AG10803 (cell line): ENCODE measurements at regions not wholly inside any gene's neighbourhood (a gene's known extent, or its start where the extent isn't known, plus 50 kb on each side); places are given as distances from the start of the nearest gene placed in this dataset.

Experiments used
- DNase-seq: peaks from one replicate; pipeline ENCODE4 v3.0.0; 2010; ENCODE audit warnings: low read depth
- H3K4me3 ChIP-seq: 2 replicates; pipeline ENCODE4 v1.5.1; 2011; ENCODE audit warnings: mild to moderate bottlenecking, low read length, control low read depth
- CTCF ChIP-seq: conservative IDR thresholded peaks from 2 replicates; pipeline ENCODE4 v1.5.1; 2011; ENCODE audit warnings: mild to moderate bottlenecking, low read length, control low read depth, inconsistent platforms

GRCh38 chr16:27123795-27124409, 57.2 kb downstream of the C16orf82 start:
- no peak for TF ChIP-seq CTCF
- no peak for DNase-seq
- no peak overlapping the region for H3K4me3 ChIP-seq

- TF ChIP-seq CTCF: no peak
- no peak overlapping the region for H3K4me3 ChIP-seq
- DNase-seq: peak; percentile 96
Measured at GRCh38 chr16:27127308-27127707, 60.6 kb downstream of the C16orf82 start.

- DNase-seq: peak; percentile 11
- H3K4me3 ChIP-seq: no peak overlapping the region
- TF ChIP-seq CTCF: no peak
Measured at GRCh38 chr16:27129401-27129800, 62.7 kb downstream of the C16orf82 start.

- no peak for TF ChIP-seq CTCF
- H3K4me3 ChIP-seq: no peak overlapping the region
- no peak for DNase-seq
Measured at GRCh38 chr16:27138257-27138656, 65.1 kb upstream of the KDM8 start.

GRCh38 chr16:27145630-27146029, 57.7 kb upstream of the KDM8 start:
- TF ChIP-seq CTCF: no peak
- no peak overlapping the region for H3K4me3 ChIP-seq
- DNase-seq: no peak

GRCh38 chr16:27149986-27150385, 53.3 kb upstream of the KDM8 start:
- H3K4me3 ChIP-seq: no peak overlapping the region
- no peak for TF ChIP-seq CTCF
- no peak for DNase-seq

GRCh38 chr16:27152121-27152520, 51.2 kb upstream of the KDM8 start:
- no peak for DNase-seq
- no peak overlapping the region for H3K4me3 ChIP-seq
- no peak for TF ChIP-seq CTCF
